Transverse colon (tissue), 4 donors: ENCODE measurements at regions not wholly inside any gene's neighbourhood (a gene's known extent, or its start where the extent isn't known, plus 50 kb on each side); places are given as distances from the start of the nearest gene placed in this dataset.
A peak's percentile ranks its signal among the peaks of the same experiment; 100 is the strongest.

Experiments used
- CTCF ChIP-seq, 5 experiments: fragments of 200-600 bp in 3 of 5; fragments of 450-650 bp in 2 of 5; sonication (generic) in 3 of 5; IDR thresholded peaks; 1 replicate in 2 of 5; 2 replicates in 3 of 5; pipeline ENCODE4 v1.5.1; 2016 to 2017; ENCODE audit warnings: antibody characterized with exemption in 5 of 5, inconsistent platforms in 3 of 5, mild to moderate bottlenecking in 2 of 5, moderate library complexity in 1 of 5
- EP300 ChIP-seq: sonication (generic); formaldehyde crosslinking; IDR thresholded peaks from one replicate; pipeline ENCODE4 v1.6.1; 2017; ENCODE audit warnings: antibody characterized with exemption, low read depth
- POLR2A ChIP-seq: fragments of 450-650 bp; IDR thresholded peaks from one replicate; pipeline ENCODE4 v1.6.1; 2016; ENCODE audit warnings: antibody characterized with exemption, mild to moderate bottlenecking, moderate library complexity
- POLR2AphosphoS5 ChIP-seq, 3 donors: sonication (generic); formaldehyde crosslinking; IDR thresholded peaks; one replicate each; pipeline ENCODE4 v1.6.1; 2016; ENCODE audit warnings: antibody characterized with exemption in 3 of 3

GRCh38 chrX:64093761-64094160 lies 111.7 kb downstream of the AMER1 start:
- TF ChIP-seq CTCF (IDR thresholded peaks at IDR 0.05) (peak in 1 of 5 experiments; percentile 11), POLR2A (no peak), EP300 (no peak), POLR2AphosphoS5 (IDR thresholded peaks at IDR 0.05) (no peak)
